ENCODE measurements at regions not wholly inside any gene's neighbourhood (a gene's known extent, or its start where the extent isn't known, plus 50 kb on each side); places are given as distances from the start of the nearest gene placed in this dataset.
"Not testable (repeated sequence)": the region's sequence is repeated elsewhere in the genome, so short reads cannot be mapped to it uniquely, and the experiment has no call there.

- DNase-seq: no peak
- no peak for TF ChIP-seq CTCF (IDR thresholded peaks at IDR 0.05)
- H3K9me3 ChIP-seq: no peaks in the 10 kb centered on the region
- ATAC-seq: no peak
- no peaks in the 10 kb centered on the region for H3K27me3 ChIP-seq (ENCODE audit: insufficient read depth in 3 of 3, low read length in 2 of 3)
- H3K4me1 ChIP-seq: no peaks in the 10 kb centered on the region
- H3K4me3 ChIP-seq: no peak overlapping the region
- no peak overlapping the region for H3K27ac ChIP-seq
- intact Hi-C loops (cut with DNase I): no loop called here
- H3K36me3 ChIP-seq (ENCODE audit: insufficient read depth in 1 of 2, low read depth in 1 of 2): no peaks in the 10 kb centered on the region
These were observed 796.2 kb downstream of the SLITRK1 start for GRCh38 chr13:83086088-83086487.

GRCh38 chr13:83085186-83085900, 796.9 kb downstream of the SLITRK1 start:
- DNase-seq (no peak), ATAC-seq (no peak)
- TF ChIP-seq CTCF (IDR thresholded peaks at IDR 0.05): no peak
- H3K9me3 ChIP-seq: no peaks in the 10 kb centered on the region
- no peak overlapping the region for H3K27ac ChIP-seq
- H3K4me1 ChIP-seq: no peaks in the 10 kb centered on the region
- 80 to 91% (median 80%) methylated on average over 2 of the region's 2 CpGs for WGBS, 3 donors
- intact Hi-C loops (cut with DNase I): no loop called here
- H3K4me3 ChIP-seq: no peak overlapping the region
- H3K36me3 ChIP-seq (ENCODE audit: insufficient read depth in 1 of 2, low read depth in 1 of 2): no peaks in the 10 kb centered on the region
- H3K27me3 ChIP-seq (ENCODE audit: insufficient read depth in 3 of 3, low read length in 2 of 3): no peaks in the 10 kb centered on the region

GRCh38 chr13:83077499-83077898, 804.8 kb downstream of the SLITRK1 start:
- 71 to 77% (median 74%) methylated on average over 2 of the region's 2 CpGs for WGBS, 3 donors
- Histone ChIP-seq H3K27ac (no peak overlapping the region), H3K36me3 (ENCODE audit: insufficient read depth in 1 of 2, low read depth in 1 of 2) (no peaks in the 10 kb centered on the region), H3K9me3 (no peaks in the 10 kb centered on the region), H3K4me1 (no peaks in the 10 kb centered on the region), H3K27me3 (ENCODE audit: insufficient read depth in 3 of 3, low read length in 2 of 3) (no peaks in the 10 kb centered on the region), H3K4me3 (no peak overlapping the region)
- intact Hi-C loops (cut with DNase I): no loop called here
- TF ChIP-seq CTCF (IDR thresholded peaks at IDR 0.05): no peak
- ATAC-seq (no peak), DNase-seq (no peak)

- H3K27me3 ChIP-seq (ENCODE audit: insufficient read depth in 3 of 3, low read length in 2 of 3); H3K4me3 ChIP-seq; ATAC-seq; intact Hi-C loops (cut with DNase I); DNase-seq; H3K36me3 ChIP-seq (ENCODE audit: insufficient read depth in 1 of 2, low read depth in 1 of 2); H3K4me1 ChIP-seq; H3K9me3 ChIP-seq; H3K27ac ChIP-seq: not testable (repeated sequence)
These were observed 808.3 kb downstream of the SLITRK1 start for GRCh38 chr13:83073930-83074329.

GRCh38 chr13:83065108-83065507, 817.2 kb downstream of the SLITRK1 start:
- Histone ChIP-seq H3K36me3 (ENCODE audit: insufficient read depth in 1 of 2, low read depth in 1 of 2) (no peaks in the 10 kb centered on the region), H3K4me1 (no peaks in the 10 kb centered on the region), H3K9me3 (no peaks in the 10 kb centered on the region), H3K27me3 (ENCODE audit: insufficient read depth in 3 of 3, low read length in 2 of 3) (no peaks in the 10 kb centered on the region), H3K27ac (no peak overlapping the region), H3K4me3 (no peak overlapping the region)
- intact Hi-C loops (cut with DNase I): no loop called here
- TF ChIP-seq CTCF (IDR thresholded peaks at IDR 0.05): no peak
- WGBS, 3 donors: 32 to 41% (median 36%) methylated on average over 3 of the region's 3 CpGs
- ATAC-seq (peak; percentile 65 to 98 (median 95)), DNase-seq (peak; percentile 21 to 75)
